Caki2 (cell line): ENCODE measurements at regions not wholly inside any gene's neighbourhood (a gene's known extent, or its start where the extent isn't known, plus 50 kb on each side); places are given as distances from the start of the nearest gene placed in this dataset.
"Not testable (repeated sequence)": the region's sequence is repeated elsewhere in the genome, so short reads cannot be mapped to it uniquely, and the experiment has no call there.

ENCODE experiments used
- DNase-seq: peaks from one replicate; pipeline ENCODE4 v3.0.0-alpha.2; 2015; ENCODE audit warnings: low read depth
- in situ Hi-C: cut with HindIII; loops from 2 replicates; pipeline ENCODE4 v1.10.0; 2016; ENCODE audit warnings: low sequenced_read_pairs, low pct_unique_long_range_greater_than_20kb, mixed read lengths

DNA sequence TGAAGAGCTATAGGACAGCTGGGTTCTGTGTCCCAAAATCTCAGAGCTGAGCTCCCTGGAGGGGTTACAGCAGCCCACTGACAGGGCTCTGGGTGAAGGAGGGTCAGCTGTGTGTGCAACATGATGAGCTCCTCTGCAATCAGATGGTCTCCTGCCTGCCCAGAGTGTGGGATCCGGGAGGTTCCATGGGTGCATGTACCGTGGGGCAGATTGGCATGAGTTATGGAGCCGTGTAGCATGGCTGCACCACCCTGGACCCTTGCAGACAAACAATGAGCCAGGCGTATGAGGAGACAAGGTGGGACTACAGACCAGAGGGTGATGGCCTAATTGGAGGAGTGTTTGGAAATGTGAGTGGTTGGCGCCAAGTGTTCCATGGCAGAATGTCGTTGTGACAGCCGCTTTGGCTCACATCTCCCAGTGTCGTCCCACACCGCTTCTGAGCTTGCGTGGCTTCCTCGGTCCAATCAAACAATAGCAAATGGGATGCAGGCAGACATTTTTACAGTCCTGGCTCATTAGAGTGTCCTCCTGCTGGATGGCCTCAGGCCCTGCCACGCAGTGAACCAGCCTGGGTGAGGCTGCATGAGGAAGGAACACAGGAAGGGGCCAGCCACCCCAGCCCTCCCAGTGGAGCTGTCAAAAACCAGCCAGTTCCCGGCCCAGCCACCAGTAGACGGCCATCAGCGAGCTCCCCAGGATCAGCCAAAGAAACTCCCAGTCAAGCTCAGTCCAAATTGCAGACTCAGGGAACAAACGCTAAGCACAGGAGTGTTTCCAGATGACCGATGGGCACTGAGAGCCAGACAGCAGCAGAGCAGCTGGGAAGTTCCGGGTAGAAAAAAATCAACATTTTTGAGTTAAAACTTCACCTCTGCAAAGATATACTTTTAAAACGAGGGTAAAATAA is 1066.9 kb downstream of the BRD1 start:
- in situ Hi-C loops = no loop called here
- DNase-seq = no peak

DNA sequence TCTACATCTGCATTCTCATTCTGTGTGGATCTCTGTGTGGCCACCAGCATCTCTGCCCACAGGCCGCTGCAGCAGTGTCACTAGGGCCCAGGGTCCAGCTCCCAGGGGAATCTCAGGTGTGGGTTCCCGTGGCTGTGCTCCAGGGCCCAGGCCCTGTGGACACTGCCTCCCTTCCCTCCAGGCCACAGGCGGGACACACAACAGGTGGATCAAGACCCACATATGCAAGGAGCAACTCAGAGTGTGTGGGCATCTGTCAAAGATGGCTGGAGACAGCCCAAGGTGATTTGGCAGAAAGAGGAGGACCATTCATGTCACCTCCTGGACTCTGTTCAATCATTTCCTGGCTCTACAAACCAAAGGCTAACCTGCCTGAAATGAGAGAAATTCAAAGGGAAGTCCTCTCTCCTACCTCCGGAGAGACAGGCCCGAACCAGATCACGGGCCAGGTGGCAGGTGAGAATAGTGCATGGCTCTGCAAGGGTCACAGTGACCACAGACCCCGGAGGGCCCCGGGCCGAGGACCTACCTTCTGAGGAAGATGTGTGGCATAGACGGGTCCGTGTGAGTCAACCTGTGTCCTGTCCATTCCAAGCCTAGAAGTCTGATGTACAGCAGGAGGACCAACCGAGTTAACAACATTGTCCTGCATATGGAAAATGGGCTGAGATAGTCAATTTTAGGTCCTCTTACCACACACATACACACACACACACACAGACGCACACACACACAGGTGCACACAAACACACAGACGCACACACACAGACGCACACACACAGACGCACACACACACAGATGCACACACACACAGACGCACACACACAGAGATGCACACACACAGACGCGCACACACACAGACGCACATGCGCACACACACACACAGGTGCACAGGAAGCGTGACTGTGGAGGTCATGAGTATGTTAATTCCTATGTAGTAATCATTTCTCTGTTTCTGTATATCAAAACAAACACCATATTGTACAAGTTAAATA is 1068.5 kb downstream of the BRD1 start:
- in situ Hi-C loops = no loop called here
- DNase-seq = no peak

DNA sequence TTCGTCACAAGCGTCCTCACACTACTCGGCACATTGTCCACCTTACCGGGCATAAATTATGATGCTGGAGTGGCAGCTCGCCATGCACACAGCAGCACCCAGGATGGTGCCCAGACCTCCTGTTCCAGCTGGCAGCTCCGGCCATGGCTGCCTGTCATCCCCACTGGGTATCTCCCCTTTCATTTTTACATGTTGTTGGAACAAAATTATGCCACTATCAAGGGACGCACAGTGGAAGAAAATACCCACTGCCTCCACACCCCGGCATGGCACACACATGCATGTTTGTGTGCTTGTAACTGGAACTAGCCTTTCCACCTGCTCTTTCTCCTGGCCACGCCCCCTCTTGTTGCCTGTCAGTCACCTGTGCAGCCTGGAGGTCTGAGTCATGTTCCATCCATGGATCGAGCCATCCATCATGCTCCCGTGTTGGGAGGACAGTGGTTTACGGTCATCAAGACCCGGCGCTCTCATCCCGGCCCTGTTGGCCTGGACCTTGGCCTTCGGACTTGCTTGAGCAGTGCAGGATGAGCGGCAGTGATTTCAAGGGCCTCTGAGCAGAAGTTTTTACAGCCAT is 1069.6 kb downstream of the BRD1 start:
- in situ Hi-C loops = no loop called here
- no peak for DNase-seq

DNA sequence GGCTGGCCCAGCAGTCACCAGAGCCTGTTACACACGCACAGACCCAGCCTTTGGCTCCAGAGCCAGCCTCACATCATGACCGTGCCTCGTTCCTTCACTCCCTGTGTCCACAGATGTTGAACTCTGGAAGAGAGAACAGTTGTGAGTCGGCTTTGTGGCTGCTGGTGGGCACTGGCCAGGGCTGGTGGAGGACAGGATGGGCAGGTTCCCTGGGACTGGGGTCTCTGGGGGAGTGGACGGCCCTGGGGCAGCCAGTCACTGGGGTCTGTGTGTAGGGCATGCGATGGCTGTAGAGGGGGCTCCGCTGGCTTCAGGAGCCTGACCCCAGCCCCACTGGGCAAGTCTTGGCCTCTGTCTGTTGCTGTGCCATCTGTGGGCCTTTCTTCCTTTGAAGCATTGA is 1070.1 kb downstream of the BRD1 start:
- in situ Hi-C loops = no loop called here
- no peak for DNase-seq

DNA sequence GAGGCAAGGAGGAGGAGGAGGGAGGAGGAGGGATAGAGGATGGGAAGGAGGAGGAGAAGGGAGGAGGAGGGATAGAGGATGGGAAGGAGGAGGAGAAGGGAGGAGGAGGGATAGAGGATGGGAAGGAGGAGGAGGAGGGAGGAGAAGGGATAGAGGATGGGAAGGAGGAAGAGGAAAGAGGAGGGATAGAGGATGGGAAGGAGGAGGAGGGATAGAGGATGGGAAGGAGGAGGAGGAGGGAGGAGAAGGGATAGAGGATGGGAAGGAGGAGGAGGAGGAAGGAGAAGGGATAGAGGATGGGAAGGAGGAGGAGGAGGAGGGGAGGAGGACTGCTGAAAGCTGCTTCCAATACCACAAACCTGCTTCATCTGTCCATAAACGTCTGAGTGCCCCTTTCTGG is 1070.5 kb downstream of the BRD1 start:
- in situ Hi-C loops, DNase-seq: not testable (repeated sequence)

DNA sequence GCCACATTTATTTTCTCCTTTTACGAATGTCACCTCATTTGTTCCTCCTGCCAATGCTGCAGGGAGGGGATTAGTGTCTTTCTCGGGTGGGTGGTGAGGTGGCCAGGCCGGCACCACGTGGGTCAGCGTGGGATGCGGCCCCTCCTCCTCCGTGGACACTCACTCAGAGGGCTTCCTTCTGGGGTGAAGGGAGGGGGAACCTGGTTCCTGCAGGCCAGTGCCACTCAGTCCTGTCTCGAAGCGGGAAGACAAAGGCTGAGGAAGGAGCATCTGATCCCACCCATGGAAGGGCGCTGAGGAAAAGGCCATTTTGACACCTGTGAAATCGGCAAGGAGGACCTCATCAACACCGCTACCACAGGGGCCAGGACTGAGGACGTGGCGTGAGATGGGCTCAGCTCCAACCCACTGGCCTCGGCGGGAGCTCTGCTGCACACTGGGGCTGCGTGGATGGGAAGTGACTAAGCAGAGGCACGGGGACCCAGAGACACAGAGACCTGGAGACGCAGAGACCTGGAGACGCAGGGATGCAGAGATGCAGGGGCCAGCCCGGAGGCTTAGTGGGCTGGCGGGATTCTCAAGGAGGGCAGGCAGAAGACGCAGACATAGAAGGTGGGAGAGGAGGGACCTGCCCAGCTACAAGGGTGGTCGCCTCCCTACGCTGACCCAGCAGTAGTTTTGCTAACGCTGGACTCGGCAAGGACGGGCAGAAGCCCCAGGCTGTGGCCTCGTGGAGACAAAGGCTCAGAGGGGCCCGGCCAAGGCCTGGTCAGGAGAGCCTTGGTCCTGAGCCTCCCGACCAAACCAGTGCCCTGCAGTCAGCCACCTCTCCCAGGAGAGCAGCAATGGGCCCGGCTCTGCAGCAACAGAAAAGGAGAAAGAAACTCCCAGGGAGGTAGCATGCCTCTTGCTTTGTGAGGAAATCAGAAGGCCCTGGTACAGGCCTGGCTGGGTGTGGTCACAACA is 1071.2 kb downstream of the BRD1 start:
- in situ Hi-C loops = no loop called here
- DNase-seq = no peak

DNA sequence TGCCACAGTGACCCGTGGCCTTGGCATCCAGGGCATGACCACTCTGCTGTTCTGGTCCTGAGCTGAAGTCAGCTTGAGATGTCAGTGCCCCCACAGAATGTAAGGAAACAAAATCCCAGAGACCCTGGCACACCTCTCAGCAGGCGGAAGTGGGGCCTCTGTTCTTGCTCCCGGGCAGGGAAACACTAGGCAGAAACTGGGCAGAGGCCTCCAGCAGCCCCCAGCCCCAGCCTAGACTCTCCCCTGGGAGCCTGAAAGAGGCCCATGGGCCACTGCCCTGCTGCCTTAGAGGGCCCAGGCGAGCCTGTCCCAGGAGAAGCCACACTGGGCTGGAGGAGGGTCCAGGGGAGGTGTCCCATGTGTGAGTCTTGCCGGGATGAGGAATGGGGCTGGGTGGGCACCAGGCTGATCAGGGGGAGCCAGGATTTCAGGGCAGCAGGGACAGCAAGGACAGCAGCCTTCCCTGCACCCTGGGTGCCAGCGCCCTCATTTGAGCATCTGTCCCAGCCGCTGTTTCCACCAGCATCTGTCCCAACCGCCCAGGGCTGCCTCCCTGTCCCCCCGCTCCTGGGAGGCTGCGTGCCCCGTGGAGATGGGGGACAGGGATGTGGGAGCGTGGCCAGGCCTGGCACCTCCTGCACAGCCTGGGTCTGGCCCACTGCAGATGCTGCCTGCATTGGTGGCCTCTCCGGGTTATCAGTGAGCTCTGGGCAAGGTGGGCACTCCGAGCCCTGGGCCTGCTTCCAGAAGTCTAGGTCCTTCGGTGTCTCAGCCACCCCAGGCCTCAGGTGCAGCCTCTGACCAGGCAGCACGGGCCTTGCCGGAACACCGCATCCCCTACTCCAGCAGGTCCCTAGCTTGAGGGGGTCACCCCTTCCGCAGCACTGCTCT is 1072.4 kb downstream of the BRD1 start:
- in situ Hi-C loops = no loop called here
- no peak for DNase-seq

DNA sequence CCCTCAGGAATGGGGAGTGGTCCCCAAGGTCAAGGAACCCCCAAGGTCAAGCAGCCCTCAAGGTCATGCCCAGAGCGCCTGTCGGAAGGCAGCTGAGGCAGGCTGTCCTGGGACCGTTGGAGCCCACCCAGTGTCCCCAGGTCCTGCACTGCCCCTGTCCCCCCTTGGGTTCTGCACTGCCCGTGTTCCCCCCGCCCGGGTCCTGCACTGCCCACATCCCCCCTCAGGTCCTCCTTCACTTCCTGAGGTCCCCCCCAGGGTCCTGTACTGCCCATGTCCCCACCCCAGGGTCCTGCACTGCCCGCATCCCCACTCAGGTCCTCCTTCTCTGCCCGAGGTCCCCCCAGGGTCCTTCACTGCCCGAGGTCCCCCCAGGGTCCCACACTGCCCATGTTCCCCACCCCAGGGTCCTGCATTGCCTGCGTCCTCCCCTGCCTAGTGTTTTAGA is 1073.0 kb downstream of the BRD1 start:
- DNase-seq = no peak
- in situ Hi-C loops = no loop called here

DNA sequence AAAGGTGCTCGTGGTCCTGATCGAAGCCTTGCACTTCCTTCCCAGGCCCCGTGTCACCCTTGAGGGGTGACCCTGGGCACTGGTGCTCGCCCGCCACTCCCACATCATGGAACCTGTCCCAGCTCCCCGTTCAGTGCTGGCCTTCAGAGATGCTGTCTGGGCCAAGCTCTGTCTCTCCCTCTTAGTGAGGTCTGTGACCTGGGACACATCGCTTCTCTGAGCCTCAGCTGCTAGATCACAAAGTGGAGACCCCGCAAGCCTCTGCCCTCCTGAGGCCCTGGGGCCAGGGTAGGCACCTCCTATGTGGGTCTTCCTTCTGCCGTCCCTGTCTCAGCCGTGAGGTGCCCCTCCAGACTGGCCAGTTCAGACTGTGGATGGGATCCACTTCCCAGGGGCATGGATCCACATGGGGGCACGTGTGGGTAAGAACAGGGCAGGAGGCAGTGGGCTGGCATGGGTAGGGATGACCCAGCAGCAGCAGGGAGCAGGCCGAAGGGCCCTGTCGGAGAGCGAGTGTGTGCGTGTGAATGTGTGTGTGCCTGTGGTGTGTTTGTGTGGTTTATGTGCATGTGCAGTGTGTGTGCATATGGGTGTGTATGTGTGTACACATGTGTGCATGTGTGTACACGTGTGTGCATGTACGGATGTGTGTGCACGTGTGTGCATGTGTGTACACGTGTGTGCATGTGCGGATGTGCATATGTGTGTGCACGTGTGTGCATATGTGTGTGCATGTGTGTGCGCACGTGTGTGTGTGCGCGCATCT is 1073.7 kb downstream of the BRD1 start:
- no peak for DNase-seq

DNA sequence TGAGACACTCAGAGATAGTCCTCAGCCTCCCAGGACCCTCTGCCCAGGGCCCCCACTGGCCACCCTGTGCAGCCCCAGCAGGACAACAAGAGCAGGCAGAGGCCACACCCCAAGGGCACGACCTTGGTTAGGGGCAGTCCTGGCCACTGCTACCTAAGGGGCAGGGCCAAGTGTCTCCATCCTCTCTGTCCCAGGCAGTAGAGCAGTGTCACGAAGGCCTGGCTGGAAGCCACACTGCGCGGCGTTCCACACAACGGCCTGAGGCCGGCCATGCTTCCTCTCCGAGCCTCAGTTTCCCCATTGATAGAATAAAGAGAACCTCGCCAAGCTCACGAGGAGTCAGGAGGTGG is 1074.3 kb downstream of the BRD1 start:
- no peak for DNase-seq
- in situ Hi-C loops = no loop called here

More for the DNA sequence above, 1073.7 kb downstream of the BRD1 start:
- in situ Hi-C loops = no loop called here

DNA sequence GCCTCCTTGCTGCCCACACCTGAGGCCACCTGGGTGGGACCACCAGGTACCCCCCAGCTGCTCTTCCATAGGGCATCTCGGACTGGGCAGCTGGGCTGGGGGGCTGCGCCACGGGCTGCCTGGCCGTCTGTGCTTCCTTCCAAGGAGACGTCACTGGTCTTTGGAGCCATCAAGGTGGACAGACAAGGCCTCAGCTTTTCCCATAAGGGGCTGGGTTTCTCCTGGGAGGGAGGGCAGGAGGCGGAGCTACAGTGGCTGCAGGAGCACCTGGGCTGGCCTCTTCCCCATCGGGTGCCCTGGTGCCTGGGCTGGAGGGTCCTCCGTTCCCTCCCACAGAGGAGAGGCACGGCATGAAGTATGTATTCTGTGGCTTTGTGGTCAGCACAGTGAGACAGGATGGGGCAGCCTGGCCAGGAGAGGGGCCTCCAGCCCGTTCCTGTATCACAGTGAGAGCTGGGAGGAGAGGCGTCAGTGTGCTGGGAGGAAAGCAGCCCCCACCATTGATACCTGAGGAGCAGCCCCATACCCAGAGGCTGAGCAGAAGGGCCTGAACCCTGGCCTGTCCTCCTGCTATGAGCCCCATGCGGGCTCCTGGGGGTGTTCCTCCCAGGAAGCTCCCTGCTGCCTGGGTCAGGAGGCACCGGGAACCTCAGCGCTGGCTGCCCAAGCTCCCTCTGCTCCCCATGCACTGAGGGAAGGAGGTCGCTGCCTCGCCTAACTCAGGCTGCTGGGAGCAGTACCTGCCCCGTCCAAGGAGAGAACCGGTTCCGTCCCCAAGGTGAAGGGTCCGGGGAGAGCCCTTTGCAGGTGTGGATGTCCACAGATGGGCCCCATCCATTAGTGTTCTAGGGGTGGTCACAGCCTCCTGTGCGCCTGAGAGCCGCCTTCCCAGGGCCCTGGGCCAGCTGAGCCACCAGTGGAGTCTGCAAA is 1075.0 kb downstream of the BRD1 start:
- in situ Hi-C loops = no loop called here
- no peak for DNase-seq

DNA sequence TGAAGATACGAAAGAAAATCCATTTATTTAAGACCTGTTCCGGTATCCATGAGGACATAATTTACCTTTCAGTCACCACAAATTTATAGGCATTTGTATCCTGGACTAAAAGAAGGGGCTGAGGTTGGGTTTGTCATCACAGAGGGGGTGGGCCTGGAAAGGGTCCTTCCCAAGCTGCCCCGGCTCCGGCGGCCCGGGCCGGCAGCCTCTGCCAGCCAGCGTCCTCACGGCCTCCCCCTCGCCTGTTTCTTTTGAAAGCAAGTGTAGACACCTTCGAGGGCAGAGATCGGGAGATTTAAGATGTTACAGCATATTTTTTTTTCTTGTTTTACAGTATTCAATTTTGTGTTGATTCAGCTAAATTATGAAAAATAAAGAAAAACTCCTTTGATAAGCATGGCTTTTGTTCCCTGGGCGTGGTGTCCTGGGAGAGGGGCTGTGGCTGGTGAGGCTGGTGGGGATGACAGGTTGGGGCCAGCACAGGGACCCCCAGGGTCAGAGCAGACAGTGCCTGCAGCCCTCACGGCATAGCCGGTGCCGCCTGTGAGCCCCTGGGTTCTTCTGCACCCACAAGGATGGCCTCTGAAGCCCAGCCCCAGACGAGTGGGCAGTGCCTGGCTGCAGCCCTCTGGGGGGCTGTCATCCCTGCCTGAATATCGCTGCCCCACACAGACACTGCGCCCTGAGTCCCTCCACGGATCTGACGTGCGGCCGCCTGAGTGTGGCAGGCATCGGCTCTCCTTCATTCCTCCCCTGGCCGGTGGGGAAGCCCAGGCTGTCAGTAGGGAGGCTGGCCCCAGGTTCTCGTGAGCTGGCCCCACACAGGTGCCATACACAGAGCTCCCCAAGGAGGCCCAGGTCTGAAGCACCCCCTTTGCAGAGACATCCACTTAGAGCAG is 1075.9 kb downstream of the BRD1 start:
- no peak for DNase-seq
- in situ Hi-C loops = no loop called here

DNA sequence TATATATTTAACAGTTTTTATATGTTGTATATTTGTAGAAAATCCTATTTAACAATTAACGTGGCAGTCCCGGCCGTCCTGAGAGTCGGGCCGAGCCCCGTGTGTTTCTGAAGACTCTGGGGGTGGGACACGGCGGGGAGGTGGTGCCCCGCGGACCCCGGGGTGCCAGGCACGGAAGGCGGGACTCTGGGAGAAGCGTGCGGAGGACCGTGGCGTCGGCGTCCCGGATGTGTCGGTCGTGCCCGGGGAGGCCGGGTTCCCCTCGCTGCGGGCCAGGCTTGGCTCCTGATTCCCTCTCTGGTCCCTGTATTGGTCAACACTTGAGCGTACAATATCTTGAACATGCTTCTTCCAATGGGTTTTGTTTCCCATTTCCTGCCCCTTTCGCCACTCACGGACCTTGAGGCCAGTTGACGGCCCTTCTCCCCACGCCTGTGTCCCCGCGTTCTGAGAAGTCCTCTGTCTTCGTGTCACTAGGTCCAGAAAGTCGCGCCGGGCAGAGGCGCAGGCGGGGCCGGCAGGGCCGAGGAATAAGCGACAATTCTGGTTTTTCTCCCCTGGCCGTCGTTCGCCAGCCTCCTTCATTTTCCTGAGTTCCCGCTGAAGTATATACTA is 1076.7 kb downstream of the BRD1 start:
- DNase-seq = no peak

DNA sequence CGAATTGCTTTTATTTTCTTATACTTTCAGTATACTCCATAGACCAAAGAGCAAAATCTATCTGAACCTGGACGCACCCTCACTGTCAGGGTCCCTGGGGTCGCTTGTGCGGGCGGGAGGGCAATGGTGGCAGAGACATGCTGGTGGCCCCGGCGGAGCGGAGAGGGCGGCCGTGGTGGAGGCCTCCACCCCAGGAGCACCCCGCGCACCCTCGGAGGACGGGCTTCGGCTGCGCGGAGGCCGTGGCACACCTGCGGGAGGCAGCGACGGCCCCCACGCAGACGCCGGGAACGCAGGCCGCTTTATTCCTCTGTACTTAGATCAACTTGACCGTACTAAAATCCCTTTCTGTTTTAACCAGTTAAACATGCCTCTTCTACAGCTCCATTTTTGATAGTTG is 1077.4 kb downstream of the BRD1 start:
- in situ Hi-C loops = no loop called here

More for the DNA sequence above, 1076.7 kb downstream of the BRD1 start:
- in situ Hi-C loops = no loop called here

More for the DNA sequence above, 1077.4 kb downstream of the BRD1 start:
- DNase-seq = no peak
